Loucy (cell line): ENCODE measurements at regions not wholly inside any gene's neighbourhood (a gene's known extent, or its start where the extent isn't known, plus 50 kb on each side); places are given as distances from the start of the nearest gene placed in this dataset.

Experiments used
- EZH2phosphoT487 ChIP-seq: fragments of 200-600 bp; IDR thresholded peaks from 2 replicates; pipeline ENCODE4 v1.6.1; 2018; ENCODE audit warnings: antibody characterized with exemption, mild to moderate bottlenecking, moderate library complexity, borderline replicate concordance
- TF ChIP-seq, protein P1 (sequence below): fragments of 200-600 bp; sonication (generic); conservative IDR thresholded peaks from 2 replicates; pipeline ENCODE4 v1.5.1; 2014; ENCODE audit warnings: mild to moderate bottlenecking, antibody characterized with exemption, low read length

DNA sequence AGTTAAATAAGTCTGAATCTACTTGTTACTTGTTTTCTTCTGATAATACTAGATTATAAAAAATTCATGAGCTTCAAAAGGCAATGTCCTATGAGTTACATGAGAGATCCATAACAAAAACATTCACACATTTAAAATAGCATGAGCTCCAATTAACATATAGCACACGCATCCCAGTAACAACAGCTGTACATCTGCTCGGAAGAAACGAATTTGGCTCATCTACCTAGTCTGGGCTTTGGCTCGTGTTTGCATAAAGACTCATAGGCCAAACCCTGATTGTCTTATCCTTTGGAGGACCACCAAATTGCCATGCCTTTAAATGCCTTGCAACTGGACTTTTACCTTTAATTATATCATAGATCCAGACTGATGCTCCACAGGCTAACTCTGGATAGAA, 259.7 kb upstream of the CHD6 start:
- TF ChIP-seq, protein P1, sequence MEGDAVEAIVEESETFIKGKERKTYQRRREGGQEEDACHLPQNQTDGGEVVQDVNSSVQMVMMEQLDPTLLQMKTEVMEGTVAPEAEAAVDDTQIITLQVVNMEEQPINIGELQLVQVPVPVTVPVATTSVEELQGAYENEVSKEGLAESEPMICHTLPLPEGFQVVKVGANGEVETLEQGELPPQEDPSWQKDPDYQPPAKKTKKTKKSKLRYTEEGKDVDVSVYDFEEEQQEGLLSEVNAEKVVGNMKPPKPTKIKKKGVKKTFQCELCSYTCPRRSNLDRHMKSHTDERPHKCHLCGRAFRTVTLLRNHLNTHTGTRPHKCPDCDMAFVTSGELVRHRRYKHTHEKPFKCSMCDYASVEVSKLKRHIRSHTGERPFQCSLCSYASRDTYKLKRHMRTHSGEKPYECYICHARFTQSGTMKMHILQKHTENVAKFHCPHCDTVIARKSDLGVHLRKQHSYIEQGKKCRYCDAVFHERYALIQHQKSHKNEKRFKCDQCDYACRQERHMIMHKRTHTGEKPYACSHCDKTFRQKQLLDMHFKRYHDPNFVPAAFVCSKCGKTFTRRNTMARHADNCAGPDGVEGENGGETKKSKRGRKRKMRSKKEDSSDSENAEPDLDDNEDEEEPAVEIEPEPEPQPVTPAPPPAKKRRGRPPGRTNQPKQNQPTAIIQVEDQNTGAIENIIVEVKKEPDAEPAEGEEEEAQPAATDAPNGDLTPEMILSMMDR, result no peak
- TF ChIP-seq EZH2phosphoT487, result no peak
